ENCODE measurements at regions not wholly inside any gene's neighbourhood (a gene's known extent, or its start where the extent isn't known, plus 50 kb on each side); places are given as distances from the start of the nearest gene placed in this dataset.

GRCh38 chr9:18256568-18256967 lies 217.4 kb upstream of the ADAMTSL1 start:
- TF ChIP-seq CTCF (IDR thresholded peaks at IDR 0.05; ENCODE audit: low read depth, low read length, poor library complexity, severe bottlenecking), result no peak
- TF ChIP-seq EZH2phosphoT487 (IDR thresholded peaks at IDR 0.05; ENCODE audit: borderline replicate concordance, low read length), result no peak

All from DOHH2 (cell line).